ENCODE measurements at regions not wholly inside any gene's neighbourhood (a gene's known extent, or its start where the extent isn't known, plus 50 kb on each side); places are given as distances from the start of the nearest gene placed in this dataset.

GRCh38 chr5:67696446-67696845, 499.8 kb upstream of the CD180 start:
- Histone ChIP-seq H3K27ac (ENCODE audit: insufficient read depth, low read depth, low read length) (no peak overlapping the region), H3K27me3 (ENCODE audit: control insufficient read depth in 2 of 2, insufficient read depth in 2 of 2, low read length in 2 of 2) (no peaks in the 10 kb centered on the region), H4K20me1 (replicated peaks; ENCODE audit: control insufficient read depth, extremely low read depth, insufficient read depth, low read length) (no peaks in the 10 kb centered on the region), H3K9me1 (replicated peaks; ENCODE audit: control insufficient read depth, extremely low read depth, insufficient read depth, low read length) (no peaks in the 10 kb centered on the region), H3K4me2 (ENCODE audit: insufficient read depth, low read length) (no peak overlapping the region), H3K9me3 (replicated peaks; ENCODE audit: control insufficient read depth, insufficient read depth, low read length) (no peaks in the 10 kb centered on the region), H2AFZ (ENCODE audit: low read depth, low read length) (no peak overlapping the region), H3K9ac (replicated peaks; ENCODE audit: extremely low read depth, insufficient read depth, low read length) (no peak overlapping the region), H3K79me2 (ENCODE audit: control insufficient read depth, insufficient read depth, low read length) (no peaks in the 10 kb centered on the region), H3K4me3 (replicated peaks in 1 of 3; ENCODE audit: insufficient read depth in 1 of 3, low read depth in 1 of 3, low read length in 3 of 3) (no peak overlapping the region), H3K36me3 (ENCODE audit: control insufficient read depth in 2 of 2, extremely low read depth in 1 of 2, insufficient read depth in 2 of 2, low read length in 2 of 2) (no peaks in the 10 kb centered on the region), H3K4me1 (ENCODE audit: control insufficient read depth, extremely low read depth, insufficient read depth, low read length) (no peaks in the 10 kb centered on the region)
- no peak for FAIRE-seq
- BruUV-seq (replicated peaks), result no TSS peak
- ChIA-PET CTCF (no interaction called here), POLR2A (no interaction called here)
- no peak for DNase-seq (ENCODE audit: low read depth, low spot score)
- intact Hi-C loops (cut with micrococcal nuclease), result no loop called here
- TF ChIP-seq MAX (IDR thresholded peaks at IDR 0.05; ENCODE audit: insufficient read depth, insufficient read length) (no peak), MYC (IDR thresholded peaks at IDR 0.05; ENCODE audit: low read depth, low read length) (no peak), EZH2 (IDR thresholded peaks at IDR 0.05; ENCODE audit: borderline replicate concordance, low read depth, low read length, severe bottlenecking) (no peak), JUN (IDR thresholded peaks at IDR 0.05; ENCODE audit: borderline replicate concordance, insufficient read depth, insufficient read length, low read depth) (no peak), FOS (IDR thresholded peaks at IDR 0.05; ENCODE audit: borderline replicate concordance, insufficient read depth, low read length) (no peak), CTCF (IDR thresholded peaks at IDR 0.05; ENCODE audit: extremely low read depth in 1 of 2, insufficient read depth in 1 of 2, low read depth in 1 of 2, low read length in 2 of 2) (no peak), POLR2AphosphoS5 (IDR thresholded peaks at IDR 0.05; ENCODE audit: insufficient read depth, low read depth, low read length) (no peak), GATA2 (IDR thresholded peaks at IDR 0.05; ENCODE audit: insufficient read depth, insufficient read length, low read depth, low read length) (no peak), POLR2A (IDR thresholded peaks at IDR 0.05; ENCODE audit: low read depth, low read length) (no peak)
- dilution Hi-C loops (cut with MboI; ENCODE audit: extremely low pct_ligation_motif_present, low sequenced_read_pairs), result no loop called here

Data from endothelial cell of umbilical vein (primary cell).